ENCODE measurements at regions not wholly inside any gene's neighbourhood (a gene's known extent, or its start where the extent isn't known, plus 50 kb on each side); places are given as distances from the start of the nearest gene placed in this dataset.

- no peak for DNase-seq
These were observed 80.7 kb upstream of the SDK2 start for GRCh38 chr17:73724990-73725389.

GRCh38 chr17:73725794-73726515 lies 81.7 kb upstream of the SDK2 start:
- DNase-seq = no peak

- DNase-seq = no peak
These were observed 83.7 kb upstream of the SDK2 start for GRCh38 chr17:73727941-73728340.

- DNase-seq = no peak
These were observed 84.9 kb upstream of the SDK2 start for GRCh38 chr17:73729101-73729500.

GRCh38 chr17:73731733-73732132 lies 87.5 kb upstream of the SDK2 start:
- DNase-seq = no peak

GRCh38 chr17:73733517-73733916 lies 89.3 kb upstream of the SDK2 start:
- DNase-seq = no peak

- DNase-seq = no peak
These were observed 91.0 kb upstream of the SDK2 start for GRCh38 chr17:73735245-73735644.

- no peak for DNase-seq
These were observed 94.7 kb upstream of the SDK2 start for GRCh38 chr17:73738751-73739575.

- DNase-seq = no peak
These were observed 96.1 kb upstream of the SDK2 start for GRCh38 chr17:73740370-73740769.

GRCh38 chr17:73742948-73743381 lies 98.7 kb upstream of the SDK2 start:
- DNase-seq = no peak

GRCh38 chr17:73743518-73744201 lies 99.4 kb upstream of the SDK2 start:
- DNase-seq = no peak

GRCh38 chr17:73744411-73744810 lies 100.2 kb upstream of the SDK2 start:
- no peak for DNase-seq

GRCh38 chr17:73746314-73747073 lies 102.2 kb upstream of the SDK2 start:
- DNase-seq = no peak

- no peak for DNase-seq
These were observed 103.2 kb upstream of the SDK2 start for GRCh38 chr17:73747221-73748002.

GRCh38 chr17:73748508-73748907 lies 104.3 kb upstream of the SDK2 start:
- no peak for DNase-seq

GRCh38 chr17:73749337-73749823 lies 105.1 kb upstream of the SDK2 start:
- no peak for DNase-seq

GRCh38 chr17:73749928-73750605 lies 105.8 kb upstream of the SDK2 start:
- DNase-seq = no peak

GRCh38 chr17:73750975-73751374 lies 106.7 kb upstream of the SDK2 start:
- DNase-seq = no peak

- DNase-seq = no peak
These were observed 109.7 kb upstream of the SDK2 start for GRCh38 chr17:73753751-73754496.

- DNase-seq = no peak
These were observed 110.7 kb upstream of the SDK2 start for GRCh38 chr17:73754886-73755400.
